ENCODE measurements at regions not wholly inside any gene's neighbourhood (a gene's known extent, or its start where the extent isn't known, plus 50 kb on each side); places are given as distances from the start of the nearest gene placed in this dataset.

GRCh38 chr21:35268817-35269216, 219.7 kb upstream of the RUNX1 start:
- no peak for DNase-seq (ENCODE audit: low read depth, low spot score)

GRCh38 chr21:35268261-35268660, 219.2 kb upstream of the RUNX1 start:
- no peak for DNase-seq (ENCODE audit: low read depth, low spot score)

- no peak for DNase-seq (ENCODE audit: low read depth, low spot score)
These were observed 217.4 kb upstream of the RUNX1 start for GRCh38 chr21:35266546-35266945.

GRCh38 chr21:35265170-35265877, 216.2 kb upstream of the RUNX1 start:
- no peak for DNase-seq (ENCODE audit: low read depth, low spot score)

DNA sequence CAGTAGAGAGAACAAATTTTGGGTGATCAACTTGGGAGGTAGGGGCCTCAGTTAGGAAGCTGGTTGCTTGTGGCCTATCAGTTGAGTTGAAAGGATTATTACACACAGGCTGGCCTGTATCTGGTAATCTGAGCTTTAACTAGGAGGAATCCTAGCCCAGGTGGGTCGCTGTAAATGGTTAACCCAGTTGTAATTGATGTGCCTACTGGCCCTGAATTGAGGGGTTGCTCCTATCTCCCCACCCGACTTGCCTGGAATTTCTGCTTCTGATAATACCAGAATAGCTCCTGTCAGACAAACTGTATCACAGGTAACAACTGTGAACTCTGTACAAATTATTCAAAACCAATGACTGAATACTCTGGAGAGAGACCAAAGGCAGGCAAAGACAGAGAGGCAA, 210.4 kb upstream of the RUNX1 start:
- DNase-seq (ENCODE audit: low read depth, low spot score) = no peak

GRCh38 chr21:35258521-35258920, 209.4 kb upstream of the RUNX1 start:
- DNase-seq (ENCODE audit: low read depth, low spot score) = no peak

GRCh38 chr21:35257413-35257812, 208.3 kb upstream of the RUNX1 start:
- peak; percentile 75 for DNase-seq (ENCODE audit: low read depth, low spot score)

DNA sequence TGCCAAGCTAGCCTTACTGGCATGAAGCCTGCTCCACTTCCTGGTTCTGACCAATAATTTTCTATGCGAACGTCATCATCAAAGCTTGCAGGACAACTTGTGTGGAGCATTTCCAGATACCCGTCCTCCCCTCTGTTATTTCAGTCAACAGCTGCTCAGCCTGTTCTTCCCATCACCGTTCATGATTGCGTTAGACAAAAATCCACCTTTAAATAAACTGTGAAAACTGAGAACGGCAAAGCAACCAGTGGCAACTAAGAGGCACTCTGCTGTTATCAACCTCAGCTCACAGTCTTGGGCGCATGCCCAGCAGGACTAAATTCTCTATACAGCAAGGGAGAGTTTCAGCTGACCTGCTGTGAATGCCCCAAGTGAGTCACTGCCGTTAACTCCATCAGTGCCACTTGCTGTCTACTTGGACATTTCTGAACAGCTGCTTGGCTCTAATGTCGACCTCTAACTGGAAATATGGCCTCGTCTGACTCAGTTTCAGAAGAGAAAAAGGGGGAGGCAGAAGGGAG, 207.4 kb upstream of the RUNX1 start:
- peak; percentile 91 for DNase-seq (ENCODE audit: low read depth, low spot score)

DNA sequence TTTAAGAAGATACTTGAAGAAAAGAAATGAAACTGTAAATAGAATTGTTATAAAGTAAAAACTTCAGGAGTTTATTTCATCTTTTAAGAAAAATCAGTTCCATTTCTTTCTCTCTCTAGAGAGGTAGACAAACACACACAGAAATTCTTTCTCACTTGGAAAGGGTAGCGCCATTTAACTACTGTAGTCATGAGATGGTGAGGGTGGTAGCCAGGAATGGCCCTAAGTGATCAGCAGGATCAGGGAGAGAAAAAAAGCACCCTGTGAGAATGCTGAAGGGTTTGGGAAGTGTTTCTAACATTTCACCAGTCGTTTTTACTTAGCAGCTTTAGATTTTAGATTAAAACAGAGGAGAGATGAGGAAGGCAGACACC, 205.7 kb upstream of the RUNX1 start:
- no peak for DNase-seq (ENCODE audit: low read depth, low spot score)

- DNase-seq (ENCODE audit: low read depth, low spot score) = no peak
These were observed 205.1 kb upstream of the RUNX1 start for GRCh38 chr21:35254006-35254764.

DNA sequence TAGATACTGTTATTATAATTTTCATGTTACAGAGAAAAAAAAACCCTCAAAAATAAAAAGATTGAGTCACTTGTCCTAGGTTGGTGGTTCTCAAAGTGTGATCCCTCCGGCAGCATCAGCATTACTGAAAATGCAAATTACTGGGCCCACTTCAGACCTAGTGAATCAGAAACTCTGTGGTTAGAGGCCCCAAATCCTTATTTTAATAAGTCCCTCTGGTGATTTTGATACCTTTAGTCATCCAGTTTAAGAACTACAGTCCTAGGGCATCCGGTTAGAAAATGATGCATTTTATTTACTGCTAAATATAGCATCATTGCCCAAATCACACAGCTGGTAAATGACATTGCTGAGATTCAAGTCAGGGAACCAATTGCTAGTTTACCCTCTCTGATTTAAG, 203.7 kb upstream of the RUNX1 start:
- no peak for DNase-seq (ENCODE audit: low read depth, low spot score)

DNA sequence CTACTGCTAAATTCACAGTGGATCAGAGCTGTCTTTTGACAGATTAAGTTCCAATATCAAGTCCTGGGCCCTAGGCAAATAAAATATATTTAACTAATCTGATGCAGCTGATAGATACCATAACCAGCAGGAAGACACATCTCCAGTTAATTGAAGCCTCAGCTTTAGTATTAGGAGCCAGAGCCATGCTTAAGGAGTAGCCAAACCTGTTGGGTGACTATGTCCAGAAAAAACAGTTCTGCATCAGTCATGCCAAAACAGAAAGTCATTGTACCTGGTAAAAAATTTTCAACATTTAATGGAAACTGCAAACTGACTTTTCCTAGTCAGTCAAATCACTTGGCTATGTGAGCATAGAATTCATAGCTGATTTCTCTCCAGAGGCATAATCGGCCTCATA, 200.5 kb upstream of the RUNX1 start:
- DNase-seq (ENCODE audit: low read depth, low spot score) = no peak

DNA sequence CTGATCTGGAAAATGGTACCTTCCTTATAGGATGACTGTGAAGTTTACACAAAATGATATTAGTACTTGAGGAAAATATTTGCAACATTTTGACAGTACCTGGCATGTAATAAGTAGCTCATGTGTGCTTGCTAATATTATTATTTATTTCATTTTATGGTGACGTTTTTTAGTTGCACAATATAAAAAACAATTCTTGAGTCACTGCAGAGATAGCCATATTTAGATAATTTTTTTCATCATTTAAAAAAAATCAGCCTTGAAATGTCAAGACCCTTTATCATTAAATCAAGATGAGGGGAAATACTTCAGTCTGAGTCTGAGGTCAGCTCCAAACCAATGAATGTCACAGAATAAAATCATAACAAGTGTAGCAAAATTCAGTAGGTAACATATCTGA, 196.8 kb upstream of the RUNX1 start:
- no peak for DNase-seq (ENCODE audit: low read depth, low spot score)

DNA sequence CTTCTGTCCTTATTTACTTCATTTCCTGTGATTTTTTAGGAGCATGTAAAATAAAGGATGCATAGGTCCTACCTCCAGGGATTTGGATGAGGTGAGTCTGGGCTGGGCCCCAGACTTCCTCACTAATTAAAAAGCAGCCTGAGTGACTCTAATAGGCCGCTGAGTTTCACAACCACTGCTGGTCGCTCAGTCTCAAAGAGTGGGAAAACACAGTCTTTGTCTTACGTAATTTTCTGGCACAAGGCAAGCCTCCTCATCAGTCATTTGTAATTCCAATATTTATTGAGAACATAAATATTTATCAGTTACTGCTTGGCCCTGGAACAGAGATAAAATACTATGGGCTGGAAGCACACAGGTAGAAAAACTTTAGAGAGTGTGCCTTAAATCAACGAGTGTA, 195.4 kb upstream of the RUNX1 start:
- DNase-seq (ENCODE audit: low read depth, low spot score) = no peak

GRCh38 chr21:35243171-35243570, 194.1 kb upstream of the RUNX1 start:
- no peak for DNase-seq (ENCODE audit: low read depth, low spot score)

GRCh38 chr21:35239811-35240219, 190.7 kb upstream of the RUNX1 start:
- DNase-seq (ENCODE audit: low read depth, low spot score) = no peak

DNA sequence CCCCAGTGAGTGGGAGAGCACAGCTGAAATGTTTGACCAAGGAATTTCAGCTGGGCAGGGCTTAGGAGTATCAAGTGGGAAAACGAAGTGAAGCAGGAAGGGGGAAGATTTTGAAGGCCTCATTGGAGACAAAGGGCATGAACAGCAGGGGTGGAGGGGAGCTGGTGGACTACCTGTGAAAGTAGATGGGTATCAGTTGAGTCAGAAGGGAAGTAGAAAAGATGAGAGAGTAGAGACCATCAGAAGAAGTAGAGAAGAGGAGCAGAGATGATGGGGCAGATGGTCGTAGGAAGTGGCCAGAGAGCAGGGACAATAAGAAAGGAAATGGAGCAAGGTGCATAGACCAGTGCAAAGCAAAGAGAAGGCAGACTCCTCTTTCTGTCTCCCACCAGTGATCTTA, 189.0 kb upstream of the RUNX1 start:
- no peak for DNase-seq (ENCODE audit: low read depth, low spot score)

GRCh38 chr21:35237287-35237686, 188.2 kb upstream of the RUNX1 start:
- DNase-seq (ENCODE audit: low read depth, low spot score) = no peak

DNA sequence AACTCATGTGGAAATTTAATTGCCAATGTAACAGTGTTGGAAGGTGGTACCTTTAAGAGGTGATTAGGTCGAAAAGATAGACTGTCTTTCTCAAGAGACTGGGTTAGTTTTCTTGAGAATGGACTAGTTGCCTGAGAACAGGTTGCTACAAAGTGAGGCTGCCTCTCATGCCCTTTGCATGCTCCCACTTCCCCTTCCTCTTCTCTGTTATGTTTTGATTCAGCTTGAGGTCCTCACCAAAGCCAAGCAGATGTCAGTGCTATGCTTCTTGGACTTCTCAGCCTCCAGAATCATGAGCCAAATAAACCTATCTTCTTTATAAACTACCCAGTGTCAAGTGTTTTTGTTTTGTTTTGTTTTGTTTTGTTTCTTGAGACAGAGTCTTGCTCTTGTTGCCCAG, 187.0 kb upstream of the RUNX1 start:
- DNase-seq (ENCODE audit: low read depth, low spot score) = no peak

GRCh38 chr21:35234725-35235124, 185.6 kb upstream of the RUNX1 start:
- no peak for DNase-seq (ENCODE audit: low read depth, low spot score)

GRCh38 chr21:35233756-35234155, 184.7 kb upstream of the RUNX1 start:
- no peak for DNase-seq (ENCODE audit: low read depth, low spot score)

GRCh38 chr21:35232545-35233176, 183.6 kb upstream of the RUNX1 start:
- DNase-seq (ENCODE audit: low read depth, low spot score) = no peak

DNA sequence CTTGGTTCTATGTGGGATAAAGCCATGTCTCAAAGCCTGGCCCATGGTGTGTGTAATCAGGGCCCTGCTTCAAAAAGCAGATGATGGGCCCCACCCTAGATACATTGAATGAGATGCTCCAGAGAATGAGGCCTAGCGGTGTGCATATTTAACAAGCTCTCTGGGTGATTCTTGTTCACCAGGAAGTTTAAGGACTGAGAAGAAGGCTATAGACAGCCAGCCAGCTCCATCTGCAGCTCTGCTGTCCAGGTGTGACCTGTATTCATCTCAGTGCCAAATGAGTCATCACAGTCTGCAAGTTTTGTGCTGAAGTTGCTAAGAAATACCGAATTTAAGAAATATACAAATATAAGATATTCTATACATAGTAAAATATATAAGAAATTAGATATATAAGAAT, 182.0 kb upstream of the RUNX1 start:
- no peak for DNase-seq (ENCODE audit: low read depth, low spot score)
